RWPE2 (cell line): ENCODE measurements at regions not wholly inside any gene's neighbourhood (a gene's known extent, or its start where the extent isn't known, plus 50 kb on each side); places are given as distances from the start of the nearest gene placed in this dataset.
A peak's percentile ranks its signal among the peaks of the same experiment; 100 is the strongest.
"Not testable (repeated sequence)": the region's sequence is repeated elsewhere in the genome, so short reads cannot be mapped to it uniquely, and the experiment has no call there.

Experiments
- ATAC-seq: fragments of 200-7000 bp; cut with Tn5 transposase; 3 replicates; pipeline ENCODE4 v1.9.1; 2021; ENCODE audit warnings: low read depth
- DNase-seq: peaks from one replicate; pipeline ENCODE4 v3.0.0-alpha.2; 2020; ENCODE audit warnings: low spot score
- H3K27ac ChIP-seq: fragments of 450-650 bp; 2 replicates; pipeline ENCODE4 v1.5.1; 2017; ENCODE audit warnings: mild to moderate bottlenecking; ENCODE audit not compliant: poor library complexity, severe bottlenecking
- H3K27me3 ChIP-seq: fragments of 250-450 bp; sonication (Bioruptor Pico); 2 replicates; pipeline ENCODE4 v1.5.1; 2021; ENCODE audit warnings: mild to moderate bottlenecking, moderate library complexity; ENCODE audit not compliant: insufficient read depth, poor library complexity, severe bottlenecking
- H3K36me3 ChIP-seq: fragments of 250-450 bp; sonication (Bioruptor Pico); 2 replicates; pipeline ENCODE4 v1.5.1; 2020; ENCODE audit warnings: low read depth, mild to moderate bottlenecking, moderate library complexity
- H3K4me1 ChIP-seq: fragments of 250-450 bp; sonication (Bioruptor Pico); 2 replicates; pipeline ENCODE4 v1.5.1; 2021; ENCODE audit warnings: mild to moderate bottlenecking, moderate library complexity; ENCODE audit not compliant: insufficient read depth, poor library complexity, severe bottlenecking
- H3K4me3 ChIP-seq: fragments of 250-450 bp; sonication (Bioruptor Pico); 2 replicates; pipeline ENCODE4 v1.5.1; 2021; ENCODE audit warnings: mild to moderate bottlenecking, moderate library complexity; ENCODE audit not compliant: severe bottlenecking
- H3K9me3 ChIP-seq: fragments of 250-450 bp; sonication (Bioruptor Pico); 2 replicates; pipeline ENCODE4 v1.5.1; 2021; ENCODE audit warnings: mild to moderate bottlenecking, moderate library complexity; ENCODE audit not compliant: severe bottlenecking
- CTCF ChIP-seq: fragments of 450-650 bp; IDR thresholded peaks from one replicate; pipeline ENCODE4 v1.5.1; 2017; ENCODE audit warnings: mild to moderate bottlenecking, moderate library complexity; ENCODE audit not compliant: poor library complexity, severe bottlenecking

- no peak for TF ChIP-seq CTCF
- Histone ChIP-seq H3K36me3 (no peaks in the 10 kb centered on the region), H3K4me1 (no peaks in the 10 kb centered on the region), H3K27ac (no peak overlapping the region), H3K27me3 (peaks cover 7% of the 10 kb centered on the region), H3K4me3 (no peak overlapping the region), H3K9me3 (no peaks in the 10 kb centered on the region)
- DNase-seq (no peak), ATAC-seq (peak; percentile 40; the same call in 1 of the 3 replicates)
These were observed 610.4 kb upstream of the CDH10 start for GRCh38 chr5:25255128-25255527.

- Histone ChIP-seq H3K9me3 (no peaks in the 10 kb centered on the region), H3K27me3 (no peaks in the 10 kb centered on the region), H3K27ac (no peak overlapping the region), H3K4me3 (no peak overlapping the region), H3K36me3 (no peaks in the 10 kb centered on the region), H3K4me1 (no peaks in the 10 kb centered on the region)
- TF ChIP-seq CTCF = no peak
- no peak for DNase-seq
- ATAC-seq = no peak
These were observed 597.2 kb upstream of the CDH10 start for GRCh38 chr5:25241981-25242380.

GRCh38 chr5:25238720-25239119 is 593.9 kb upstream of the CDH10 start:
- not testable (repeated sequence) for H3K27me3 ChIP-seq, H3K9me3 ChIP-seq

GRCh38 chr5:25224316-25224982 is 579.7 kb upstream of the CDH10 start:
- Histone ChIP-seq H3K27ac (no peak overlapping the region), H3K4me1 (no peaks in the 10 kb centered on the region), H3K27me3 (peaks cover 6% of the 10 kb centered on the region), H3K36me3 (no peaks in the 10 kb centered on the region), H3K4me3 (no peak overlapping the region), H3K9me3 (no peaks in the 10 kb centered on the region)
- no peak for TF ChIP-seq CTCF
- DNase-seq (no peak), ATAC-seq (no peak)

More at GRCh38 chr5:25238720-25239119, 593.9 kb upstream of the CDH10 start:
- H3K36me3 ChIP-seq, ATAC-seq, H3K4me1 ChIP-seq, DNase-seq, H3K4me3 ChIP-seq, H3K27ac ChIP-seq: not testable (repeated sequence)

- not testable (repeated sequence) for H3K4me1 ChIP-seq, H3K27me3 ChIP-seq, DNase-seq, H3K9me3 ChIP-seq, H3K27ac ChIP-seq, ATAC-seq, H3K4me3 ChIP-seq, H3K36me3 ChIP-seq
These were observed 555.1 kb upstream of the CDH10 start for GRCh38 chr5:25199902-25200301.

GRCh38 chr5:25190521-25191000 is 545.8 kb upstream of the CDH10 start:
- no peaks in the 10 kb centered on the region for H3K36me3 ChIP-seq
- DNase-seq (no peak), ATAC-seq (no peak)
- H3K27me3 ChIP-seq = no peaks in the 10 kb centered on the region
- no peak overlapping the region for H3K4me3 ChIP-seq
- H3K27ac ChIP-seq = no peak overlapping the region
- H3K4me1 ChIP-seq = no peaks in the 10 kb centered on the region
- TF ChIP-seq CTCF = no peak
- H3K9me3 ChIP-seq = no peaks in the 10 kb centered on the region
